Spleen (tissue), 11 donors: ENCODE measurements at regions not wholly inside any gene's neighbourhood (a gene's known extent, or its start where the extent isn't known, plus 50 kb on each side); places are given as distances from the start of the nearest gene placed in this dataset.

ENCODE experiments used
- DNase-seq: peaks from one replicate; pipeline ENCODE4 v3.0.0-alpha.2; 2020
- H3K27ac ChIP-seq, 8 donors: fragments of 200-600 bp; sonication (generic) in 7 of 8; 1 replicate in 4 of 8; 2 replicates in 4 of 8; pipeline versions ENCODE4 v1.5.0 to v1.8.0; 2016 to 2021; ENCODE audit warnings: inconsistent platforms in 4 of 8, mild to moderate bottlenecking in 4 of 8, moderate library complexity in 1 of 8
- H3K27me3 ChIP-seq, 7 donors: fragments of 200-600 bp; sonication (generic) in 6 of 7; replicated peaks in 1 of 7; 1 replicate in 4 of 7; 2 replicates in 3 of 7; pipeline versions ENCODE4 v1.5.0 to v1.8.0; 2016 to 2021; ENCODE audit warnings: inconsistent platforms in 3 of 7, mild to moderate bottlenecking in 1 of 7
- H3K36me3 ChIP-seq, 6 donors: fragments of 200-600 bp; sonication (generic) in 5 of 6; 1 replicate in 4 of 6; 2 replicates in 2 of 6; pipeline versions ENCODE4 v1.5.0 to v1.8.0; 2016 to 2021; ENCODE audit warnings: inconsistent platforms in 2 of 6
- H3K4me1 ChIP-seq, 6 donors: fragments of 200-600 bp; sonication (generic) in 5 of 6; 1 replicate in 3 of 6; 2 replicates in 3 of 6; pipeline versions ENCODE4 v1.5.0 to v1.8.0; 2016 to 2021; ENCODE audit warnings: inconsistent platforms in 3 of 6
- H3K4me3 ChIP-seq, 8 donors: fragments of 200-600 bp; sonication (generic) in 7 of 8; 1 replicate in 4 of 8; 2 replicates in 4 of 8; pipeline versions ENCODE4 v1.5.0 to v1.8.0; 2016 to 2021; ENCODE audit warnings: inconsistent platforms in 4 of 8, mild to moderate bottlenecking in 4 of 8, moderate library complexity in 2 of 8
- H3K9me3 ChIP-seq, 8 donors: fragments of 200-600 bp; sonication (generic) in 7 of 8; 1 replicate in 4 of 8; 2 replicates in 4 of 8; pipeline versions ENCODE4 v1.5.0 to v1.8.0; 2016 to 2021; ENCODE audit warnings: inconsistent platforms in 4 of 8
- POLR2A ChIP-seq, 3 donors: fragments of 450-650 bp; IDR thresholded peaks; one replicate each; pipeline ENCODE4 v1.5.1; 2017; ENCODE audit warnings: antibody characterized with exemption in 3 of 3, mild to moderate bottlenecking in 1 of 3
- POLR2AphosphoS5 ChIP-seq, 3 donors: sonication (generic); formaldehyde crosslinking; IDR thresholded peaks; one replicate each; pipeline ENCODE4 v1.5.1; 2017; ENCODE audit warnings: antibody characterized with exemption in 3 of 3
- WGBS, 5 donors: extraction: QIAGEN DNeasy Blood & Tissue Kit in 3 of 5; methylation state at CpG; one replicate each; pipeline versions ENCODE4 v1.1.5 to v1.1.7; 2013 to 2018; 5-methylcytosine and 5-hydroxymethylcytosine counted together
- intact Hi-C: fragments of 100-400 bp; cut with DNase I; formaldehyde crosslinking; loops from one replicate; pipeline ENCODE4 v1.15.0; 2023; ENCODE audit warnings: low total_unique reads
- TF ChIP-seq, protein P1 (sequence below), 11 experiments: fragments of 200-600 bp in 7 of 11; fragments of 450-650 bp in 4 of 11; sonication (generic) in 4 of 11; IDR thresholded peaks in 8 of 11; conservative IDR thresholded peaks in 3 of 11; 1 replicate in 7 of 11; 2 replicates in 4 of 11; pipeline versions ENCODE4 v1.4.0 to v1.8.0; 2016 to 2021; ENCODE audit warnings: antibody characterized with exemption in 11 of 11, inconsistent platforms in 4 of 11, mild to moderate bottlenecking in 1 of 11
- donor health status: healthy with polysubstance abuse.
- donor health status: DM: no; HTN: no; CAD: no; lungs with moderate emphysema.
- donor health status: DM: no; HTN: no; CAD: no.
- donor health status: Bipolar disorder and iron deficiency.
- donor health status: healthy.
- donor health status: DM: no; HTN: no; CAD: no.
- donor health status: DM: yes; HTN: yes; CAD: no.

DNA sequence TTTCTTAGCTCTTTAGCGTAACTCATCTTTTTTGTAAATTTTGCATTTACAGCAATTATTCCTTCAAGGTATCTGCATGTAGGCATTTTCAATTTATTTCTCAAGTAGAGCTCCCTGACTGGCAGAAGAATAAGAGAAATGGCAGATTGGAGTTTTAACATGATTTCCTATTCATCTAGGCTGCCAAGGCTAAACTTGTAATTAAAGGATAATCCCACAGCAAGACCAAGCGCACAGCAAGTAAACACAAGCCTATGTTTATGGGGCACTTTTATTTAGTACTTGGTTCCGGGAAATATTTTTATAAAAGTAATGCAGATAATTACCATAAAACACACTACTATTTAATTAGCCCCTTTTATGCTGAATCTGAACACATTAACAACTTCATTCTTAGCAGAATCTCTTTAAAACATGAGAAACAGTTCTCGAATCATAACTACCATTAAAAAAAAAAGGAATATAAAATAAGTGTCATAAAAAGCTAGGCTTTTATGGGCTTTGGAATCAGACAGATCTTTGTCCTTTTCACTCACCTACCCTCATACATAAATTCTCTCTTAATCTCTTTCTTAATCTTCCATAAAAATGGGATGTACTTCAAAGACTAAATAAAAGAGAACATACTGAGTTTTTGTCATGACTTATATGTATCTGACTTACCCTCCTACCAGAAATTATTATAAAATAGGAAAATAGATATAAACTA is 961.6 kb upstream of the MIR17HG start:
- intact Hi-C loops = no loop called here
- WGBS, 5 donors = 88 to 98% (median 93%) methylated on average over 4 of the region's 4 CpGs
- no peaks in the 10 kb centered on the region for H3K36me3 ChIP-seq
- H3K4me1 ChIP-seq = no peaks in the 10 kb centered on the region
- no peaks in the 10 kb centered on the region for H3K27me3 ChIP-seq
- no peak overlapping the region for H3K4me3 ChIP-seq
- peaks cover 0 to 29% (median 22%) of the 10 kb centered on the region in 8 donors for H3K9me3 ChIP-seq
- H3K27ac ChIP-seq = no peak overlapping the region
- no peak for DNase-seq
- TF ChIP-seq, protein P1, sequence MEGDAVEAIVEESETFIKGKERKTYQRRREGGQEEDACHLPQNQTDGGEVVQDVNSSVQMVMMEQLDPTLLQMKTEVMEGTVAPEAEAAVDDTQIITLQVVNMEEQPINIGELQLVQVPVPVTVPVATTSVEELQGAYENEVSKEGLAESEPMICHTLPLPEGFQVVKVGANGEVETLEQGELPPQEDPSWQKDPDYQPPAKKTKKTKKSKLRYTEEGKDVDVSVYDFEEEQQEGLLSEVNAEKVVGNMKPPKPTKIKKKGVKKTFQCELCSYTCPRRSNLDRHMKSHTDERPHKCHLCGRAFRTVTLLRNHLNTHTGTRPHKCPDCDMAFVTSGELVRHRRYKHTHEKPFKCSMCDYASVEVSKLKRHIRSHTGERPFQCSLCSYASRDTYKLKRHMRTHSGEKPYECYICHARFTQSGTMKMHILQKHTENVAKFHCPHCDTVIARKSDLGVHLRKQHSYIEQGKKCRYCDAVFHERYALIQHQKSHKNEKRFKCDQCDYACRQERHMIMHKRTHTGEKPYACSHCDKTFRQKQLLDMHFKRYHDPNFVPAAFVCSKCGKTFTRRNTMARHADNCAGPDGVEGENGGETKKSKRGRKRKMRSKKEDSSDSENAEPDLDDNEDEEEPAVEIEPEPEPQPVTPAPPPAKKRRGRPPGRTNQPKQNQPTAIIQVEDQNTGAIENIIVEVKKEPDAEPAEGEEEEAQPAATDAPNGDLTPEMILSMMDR (IDR thresholded peaks at IDR 0.05 in 8 of 11, conservative IDR thresholded peaks at IDR 0.05 in 3 of 11) = no peak
- TF ChIP-seq POLR2AphosphoS5 (IDR thresholded peaks at IDR 0.05) = no peak
- TF ChIP-seq POLR2A (IDR thresholded peaks at IDR 0.05) = no peak

DNA sequence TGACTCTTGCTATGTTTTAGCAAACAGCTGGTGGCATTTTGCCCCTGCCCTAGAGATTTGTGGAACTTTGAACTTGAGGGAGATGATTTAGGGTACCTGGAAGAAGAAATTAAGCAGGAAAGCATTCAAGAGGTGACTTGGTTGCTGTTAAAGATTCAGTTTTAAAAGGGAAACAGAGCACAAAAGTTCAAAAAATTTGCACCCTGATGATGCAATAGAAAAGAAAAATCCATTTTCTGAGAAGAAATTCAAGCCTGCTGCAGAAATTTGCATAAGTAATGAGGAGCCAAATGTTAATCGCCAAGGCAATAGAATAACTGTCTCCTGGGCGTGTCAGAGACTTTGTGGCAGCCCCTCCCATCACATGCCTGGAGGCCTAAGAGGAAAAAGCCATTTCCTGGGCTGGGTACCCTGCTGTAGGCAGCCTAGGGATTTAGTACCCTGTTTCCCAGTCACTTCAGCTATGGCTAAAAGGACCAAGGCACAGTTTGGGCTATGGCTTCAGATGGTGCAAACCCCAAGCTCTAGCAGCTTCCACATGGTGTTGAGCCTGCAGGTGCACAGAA is 958.5 kb upstream of the MIR17HG start:
- TF ChIP-seq POLR2AphosphoS5 (IDR thresholded peaks at IDR 0.05) = no peak
- Histone ChIP-seq H3K36me3 (no peaks in the 10 kb centered on the region), H3K27ac (no peak overlapping the region), H3K27me3 (no peaks in the 10 kb centered on the region), H3K4me3 (no peak overlapping the region), H3K4me1 (no peaks in the 10 kb centered on the region), H3K9me3 (peaks cover 0 to 36% (median 26%) of the 10 kb centered on the region in 8 donors)
- WGBS, 5 donors = 67 to 92% (median 83%) methylated on average over 2 of the region's 2 CpGs
- intact Hi-C loops = no loop called here
- DNase-seq = no peak

DNA sequence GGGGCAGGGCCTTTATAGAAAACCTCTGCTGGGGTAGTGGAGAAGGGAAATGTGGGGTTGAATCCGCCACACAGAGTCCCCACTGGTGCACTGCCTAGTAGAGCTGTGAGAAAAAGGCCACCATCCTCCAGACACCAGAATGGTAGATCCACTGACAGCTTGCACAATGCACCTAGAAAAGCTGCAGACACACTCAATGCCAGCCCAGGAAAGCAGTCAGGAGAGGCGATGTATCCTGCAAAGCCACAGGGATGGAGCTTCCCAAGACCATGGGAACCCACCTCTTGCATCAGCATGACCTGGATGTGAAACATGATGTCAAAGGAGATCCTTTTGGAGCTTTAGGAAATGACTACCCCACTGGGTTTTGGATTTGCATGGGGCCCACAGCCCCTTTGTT is 958.0 kb upstream of the MIR17HG start:
- DNase-seq = no peak
- Histone ChIP-seq H3K9me3 (peaks cover 0 to 36% (median 26%) of the 10 kb centered on the region in 8 donors), H3K36me3 (no peaks in the 10 kb centered on the region), H3K4me1 (no peaks in the 10 kb centered on the region), H3K27ac (no peak overlapping the region), H3K27me3 (no peaks in the 10 kb centered on the region), H3K4me3 (no peak overlapping the region)
- intact Hi-C loops = no loop called here
- TF ChIP-seq POLR2A (IDR thresholded peaks at IDR 0.05) = no peak
- TF ChIP-seq POLR2AphosphoS5 (IDR thresholded peaks at IDR 0.05) = no peak
- TF ChIP-seq, protein P1 (IDR thresholded peaks at IDR 0.05 in 8 of 11, conservative IDR thresholded peaks at IDR 0.05 in 3 of 11) = no peak
- 78 to 94% (median 86%) methylated on average over 2 of the region's 2 CpGs for WGBS, 5 donors

DNA sequence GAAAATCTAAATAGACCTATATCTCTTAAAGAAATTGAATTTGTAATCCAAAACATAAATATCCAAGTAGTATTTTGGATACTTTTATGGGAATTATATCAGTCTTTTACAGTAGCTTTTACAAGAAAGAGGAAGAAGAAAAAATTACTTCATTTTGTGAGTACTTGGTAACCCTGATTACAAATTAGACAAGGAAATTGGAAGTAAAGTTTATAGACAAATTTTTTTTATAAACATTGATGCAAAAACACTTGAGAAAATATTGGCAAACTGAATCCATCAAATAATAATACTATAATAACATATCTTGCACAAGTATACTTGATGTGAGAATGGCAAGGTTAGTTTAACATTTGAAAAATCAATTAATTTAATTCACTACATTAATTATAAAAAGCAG is 954.1 kb upstream of the MIR17HG start:
- H3K27ac ChIP-seq = no peak overlapping the region
- no peaks in the 10 kb centered on the region for H3K36me3 ChIP-seq
- intact Hi-C loops = no loop called here
- TF ChIP-seq POLR2A (IDR thresholded peaks at IDR 0.05) (no peak), POLR2AphosphoS5 (IDR thresholded peaks at IDR 0.05) (no peak)
- TF ChIP-seq, protein P1 (IDR thresholded peaks at IDR 0.05 in 8 of 11, conservative IDR thresholded peaks at IDR 0.05 in 3 of 11) = no peak
- peaks cover 0 to 40% (median 30%) of the 10 kb centered on the region in 8 donors for H3K9me3 ChIP-seq
- DNase-seq = no peak
- no peaks in the 10 kb centered on the region for H3K4me1 ChIP-seq
- no peaks in the 10 kb centered on the region for H3K27me3 ChIP-seq
- no peak overlapping the region for H3K4me3 ChIP-seq
